NCI-H2029 (cell line): ENCODE measurements at regions not wholly inside any gene's neighbourhood (a gene's known extent, or its start where the extent isn't known, plus 50 kb on each side); places are given as distances from the start of the nearest gene placed in this dataset.
A peak's percentile ranks its signal among the peaks of the same experiment; 100 is the strongest.

Source experiments
- DNase-seq: peaks from one replicate; lab custom pipeline; 2025; lab: John Stamatoyannopoulos, UW

DNA sequence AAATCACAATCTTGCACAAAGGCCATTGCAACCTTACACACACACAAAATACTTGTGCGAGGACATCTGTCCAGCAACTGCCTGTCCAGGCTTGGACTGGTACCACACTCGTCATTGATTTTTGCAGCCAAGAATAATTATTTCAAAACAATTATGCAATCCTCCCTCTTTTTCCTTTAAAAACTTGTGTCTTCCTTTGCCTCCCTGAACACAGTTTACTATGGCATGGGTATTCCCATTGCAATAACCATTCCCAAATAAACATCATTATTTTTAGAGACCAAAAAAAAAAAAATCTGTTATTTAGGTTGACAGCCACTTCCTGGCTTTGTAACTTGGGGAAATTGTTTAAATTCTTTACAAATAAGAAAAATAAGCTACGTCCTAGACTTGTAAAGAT, 54.0 kb downstream of the C11orf91 start:
- no peak for DNase-seq

GRCh38 chr11:33646168-33646567, 54.5 kb downstream of the C11orf91 start:
- DNase-seq: no peak

DNA sequence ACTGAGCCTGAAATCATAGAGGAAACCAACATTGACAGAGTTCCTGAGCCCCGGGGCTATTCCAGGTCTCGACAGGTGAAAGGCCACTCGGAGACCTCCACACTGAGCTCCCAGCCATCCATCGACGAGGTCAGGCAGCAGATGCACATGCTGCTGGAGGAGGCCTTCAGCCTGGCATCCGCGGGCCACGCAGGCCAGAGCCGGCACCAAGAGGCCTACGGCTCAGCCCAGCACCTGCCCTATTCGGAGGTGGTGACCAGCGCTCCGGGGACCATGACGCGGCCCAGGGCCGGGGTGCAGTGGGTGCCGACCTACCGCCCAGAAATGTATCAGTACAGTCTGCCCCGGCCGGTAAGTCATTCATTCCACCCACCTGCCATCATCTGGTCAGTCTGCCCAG, 54.9 kb downstream of the C11orf91 start:
- DNase-seq: no peak

- no peak for DNase-seq
Measured at GRCh38 chr11:33643167-33643824, 57.3 kb downstream of the C11orf91 start.

DNA sequence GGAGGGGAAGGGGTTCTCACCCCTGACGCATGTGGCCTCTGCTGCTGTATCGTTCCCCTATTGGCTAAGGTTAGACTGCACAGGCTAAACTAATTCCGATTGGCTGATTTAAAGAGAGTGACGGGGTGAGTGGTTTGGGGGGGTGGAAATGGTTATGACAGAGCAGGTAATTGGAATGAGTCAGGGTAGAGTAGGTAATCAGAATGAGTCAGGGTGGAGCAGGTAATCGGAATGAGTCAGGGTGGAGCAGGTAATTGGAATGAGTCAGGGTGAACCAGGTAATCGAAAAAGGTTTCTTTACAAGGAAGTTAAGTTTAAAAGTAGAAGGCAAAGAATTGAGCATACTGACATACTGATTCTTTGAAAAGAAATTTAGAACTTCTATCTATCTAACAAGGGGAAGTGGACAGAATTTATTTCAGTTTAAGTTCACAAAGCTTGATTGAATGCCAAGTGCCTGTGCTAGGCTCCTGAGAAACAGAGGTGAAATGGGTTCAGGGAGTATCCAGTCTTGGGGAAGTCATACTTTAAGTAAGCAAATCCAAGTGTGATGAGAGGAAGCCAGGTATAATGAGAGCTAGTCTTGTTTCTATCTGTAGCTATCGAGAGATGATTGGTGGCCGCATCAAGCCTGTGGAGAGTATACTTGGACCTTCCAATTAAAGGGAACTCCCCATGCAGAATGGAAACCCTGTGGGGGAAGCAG, 58.0 kb downstream of the C11orf91 start:
- no peak for DNase-seq

GRCh38 chr11:33640730-33641371, 59.8 kb downstream of the C11orf91 start:
- no peak for DNase-seq

GRCh38 chr11:33638608-33639007, 62.0 kb downstream of the C11orf91 start:
- no peak for DNase-seq

GRCh38 chr11:33636104-33636503, 64.5 kb downstream of the C11orf91 start:
- no peak for DNase-seq

- DNase-seq: no peak
Measured at GRCh38 chr11:33635161-33635560, 65.5 kb downstream of the C11orf91 start.

DNA sequence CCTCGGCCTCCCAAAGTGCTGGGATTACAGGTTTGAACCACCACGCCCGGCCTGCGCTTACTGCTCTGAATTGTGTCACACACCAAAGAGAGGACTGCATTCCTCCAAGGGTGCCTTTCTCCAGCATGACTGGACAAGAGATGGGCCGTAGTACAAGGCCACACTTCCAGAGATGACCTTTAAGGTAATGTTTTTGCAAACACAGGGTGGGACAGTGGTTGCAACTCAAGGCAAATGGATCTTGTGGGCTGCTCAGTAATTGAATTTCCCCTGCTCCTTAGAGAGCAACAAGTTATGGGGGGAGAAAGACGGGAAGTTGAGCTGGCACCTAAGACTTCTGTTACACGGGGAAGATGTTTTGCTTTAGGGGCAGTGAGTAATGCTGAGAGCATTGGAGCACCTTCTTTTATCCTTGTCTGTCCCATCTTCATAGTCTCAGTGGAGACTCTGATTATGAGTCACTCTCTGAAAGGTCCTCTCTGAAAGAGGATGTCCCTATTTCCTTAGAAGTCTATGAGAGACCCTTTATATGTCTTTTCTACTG, 66.3 kb downstream of the C11orf91 start:
- no peak for DNase-seq

- peak; percentile 83 for DNase-seq
Measured at GRCh38 chr11:33633251-33634003, 67.2 kb downstream of the C11orf91 start.

DNA sequence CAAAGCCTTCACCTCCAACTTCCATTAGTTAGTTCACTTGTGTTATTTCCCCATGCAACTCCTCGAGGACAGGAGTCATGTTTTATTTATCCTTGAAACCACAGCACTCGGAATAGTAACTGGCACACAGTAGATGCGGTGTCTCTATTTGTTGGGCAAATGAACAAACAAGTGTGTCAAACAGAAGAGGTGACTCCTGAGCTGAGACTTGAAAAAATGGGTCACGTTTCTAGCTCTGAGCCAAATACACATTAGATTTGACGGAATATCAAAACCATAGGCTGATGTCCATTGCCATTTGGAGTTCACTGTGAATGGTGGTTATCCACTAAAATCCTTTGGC, 68.9 kb downstream of the C11orf91 start:
- peak; percentile 13 for DNase-seq

- DNase-seq: no peak
Measured at GRCh38 chr11:33630936-33631748, 69.5 kb downstream of the C11orf91 start.

DNA sequence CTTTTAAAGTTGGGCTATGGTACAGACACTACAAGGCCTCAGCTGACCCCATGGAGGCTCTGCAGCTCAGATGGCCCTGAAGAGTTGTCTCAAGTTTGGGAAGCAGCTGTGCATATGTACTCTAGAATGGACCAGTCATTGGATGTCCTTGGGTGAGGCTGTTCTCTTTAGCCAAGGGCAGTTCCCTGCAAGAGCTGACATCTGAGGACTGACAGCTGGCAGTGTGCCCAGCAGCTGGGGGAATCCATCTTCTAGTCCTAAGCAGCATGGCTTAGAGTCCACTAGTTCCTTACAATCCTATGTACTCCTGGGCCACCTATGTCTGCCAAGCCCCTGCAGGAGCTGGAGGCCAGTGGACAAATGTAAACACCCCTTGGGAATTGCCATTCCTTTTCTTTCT, 76.5 kb downstream of the C11orf91 start:
- DNase-seq: peak; percentile 21

DNA sequence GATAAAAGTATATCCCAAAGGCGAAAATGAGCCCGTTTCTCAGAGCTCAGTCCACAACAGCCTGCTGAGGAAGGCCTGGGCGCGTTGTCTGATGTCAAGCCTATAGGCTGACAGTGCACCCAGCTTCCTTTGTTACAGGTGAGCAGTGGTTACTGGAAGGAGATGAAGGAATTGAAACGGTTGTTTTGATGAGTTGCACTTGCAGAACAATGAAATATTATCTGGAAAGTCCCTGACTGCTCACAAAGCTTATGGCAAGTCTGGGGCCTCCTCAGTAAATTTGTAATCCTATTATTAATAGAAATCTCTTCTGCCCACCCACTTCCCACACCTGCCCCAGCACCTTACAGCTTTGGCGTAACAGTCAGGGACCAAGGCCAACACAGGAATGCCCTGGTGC, 77.8 kb downstream of the C11orf91 start:
- no peak for DNase-seq

DNA sequence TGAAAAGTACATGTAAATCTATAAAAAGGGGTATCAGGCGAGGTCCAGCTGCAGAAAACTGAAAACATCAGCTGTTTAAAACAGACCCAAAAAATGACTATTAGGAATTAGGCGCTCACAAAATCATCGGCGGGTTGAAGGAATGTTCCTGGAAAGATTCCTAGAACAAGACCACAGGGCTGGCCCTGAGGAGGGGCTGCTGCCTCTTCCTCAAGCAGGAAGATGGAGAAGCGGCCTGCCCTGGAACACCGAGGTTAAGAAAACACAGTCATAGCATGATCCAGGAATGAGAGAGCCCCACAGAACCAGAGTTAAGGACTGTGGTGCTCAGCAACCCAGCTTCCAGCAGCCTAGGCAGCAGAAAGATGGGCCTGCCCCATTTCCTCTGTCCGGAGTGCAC, 78.4 kb downstream of the C11orf91 start:
- no peak for DNase-seq

- DNase-seq: no peak
Measured at GRCh38 chr11:33620423-33621171, 80.0 kb downstream of the C11orf91 start.

DNA sequence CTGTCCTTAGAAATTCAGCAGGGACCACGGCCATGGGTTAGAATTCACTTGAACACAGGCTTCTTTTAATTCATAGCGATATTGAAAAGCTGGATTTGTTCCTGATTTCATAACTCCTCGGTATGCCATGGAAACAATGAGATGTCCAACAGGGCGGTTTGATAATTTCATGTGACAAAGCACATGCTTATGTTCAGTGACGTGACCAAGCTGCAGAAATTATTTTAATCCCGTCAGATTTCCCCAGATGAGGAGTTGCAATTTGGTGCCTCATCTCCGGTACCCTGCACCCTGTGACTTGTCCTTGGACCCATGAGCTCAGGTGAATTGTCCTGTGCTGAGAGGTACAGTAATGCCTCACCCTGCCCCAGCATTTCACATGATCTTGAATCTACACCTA, 81.7 kb downstream of the C11orf91 start:
- no peak for DNase-seq

- no peak for DNase-seq
Measured at GRCh38 chr11:33618351-33618710, 82.3 kb downstream of the C11orf91 start.

DNA sequence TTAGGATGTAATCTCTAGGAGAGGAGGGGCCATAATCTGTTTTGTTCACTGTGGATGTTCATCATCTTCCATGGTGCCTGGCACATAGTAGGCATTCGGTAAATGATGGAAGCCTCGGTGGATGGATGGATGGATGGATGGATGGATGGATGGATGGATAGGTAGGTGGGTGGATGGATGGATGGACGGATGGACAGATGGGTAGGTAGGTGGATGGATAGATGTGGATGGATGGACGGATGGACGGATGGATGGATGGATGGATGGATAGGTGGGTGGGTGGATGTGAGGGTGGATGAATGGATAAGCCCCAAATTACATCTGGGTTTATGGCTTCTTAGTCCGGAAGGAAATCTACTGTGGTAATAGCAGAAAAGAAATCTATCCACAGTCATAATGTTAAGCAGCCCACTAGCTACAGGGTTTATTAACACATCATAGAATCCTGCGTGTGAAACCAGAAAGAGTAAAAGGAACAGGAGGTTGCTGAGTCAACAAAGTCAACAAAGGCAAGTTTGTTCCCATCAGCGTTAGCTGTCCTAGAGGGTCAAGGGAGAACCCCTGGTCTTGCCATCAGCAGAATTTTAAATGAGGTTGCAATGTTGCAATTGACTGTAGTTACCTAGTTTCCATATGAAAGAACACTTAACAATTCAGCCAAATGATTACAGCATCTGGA, 82.8 kb downstream of the C11orf91 start:
- DNase-seq: no peak
